KMS-11 (cell line): ENCODE measurements at regions not wholly inside any gene's neighbourhood (a gene's known extent, or its start where the extent isn't known, plus 50 kb on each side); places are given as distances from the start of the nearest gene placed in this dataset.

Experiments used
- H2AFZ ChIP-seq: fragments of 200-600 bp; sonication (generic); 2 replicates; pipeline ENCODE4 v1.6.1; 2016; ENCODE audit warnings: antibody characterized with exemption, mixed run types, low read depth
- H3K27ac ChIP-seq: fragments of 200-600 bp; sonication (generic); 2 replicates; pipeline ENCODE4 v1.6.1; 2016; ENCODE audit warnings: mild to moderate bottlenecking, mixed run types
- H3K27me3 ChIP-seq: fragments of 200-600 bp; sonication (generic); 2 replicates; pipeline ENCODE4 v1.6.1; 2017; ENCODE audit warnings: mild to moderate bottlenecking, low read depth, mixed run types, moderate library complexity; ENCODE audit not compliant: insufficient read depth
- H3K36me3 ChIP-seq: fragments of 200-600 bp; sonication (generic); 2 replicates; pipeline ENCODE4 v1.6.1; 2017; ENCODE audit warnings: mild to moderate bottlenecking, mixed run types; ENCODE audit not compliant: insufficient read depth
- H3K4me1 ChIP-seq: fragments of 200-600 bp; sonication (generic); 2 replicates; pipeline ENCODE4 v1.6.1; 2016; ENCODE audit warnings: mild to moderate bottlenecking, low read depth, mixed run types; ENCODE audit not compliant: poor library complexity, severe bottlenecking
- H3K4me2 ChIP-seq: fragments of 200-600 bp; sonication (generic); 2 replicates; pipeline ENCODE4 v1.7.0; 2016; ENCODE audit warnings: mild to moderate bottlenecking, mixed run types
- H3K4me3 ChIP-seq: fragments of 200-600 bp; sonication (generic); IDR thresholded peaks from 2 replicates; pipeline ENCODE4 v1.6.1; 2017; ENCODE audit warnings: low read depth, low read length, mixed read lengths; ENCODE audit not compliant: insufficient read depth
- H3K79me2 ChIP-seq: fragments of 200-600 bp; sonication (generic); 2 replicates; pipeline ENCODE4 v1.6.1; 2016; ENCODE audit warnings: low read depth, mixed run types; ENCODE audit not compliant: insufficient read depth
- H3K9ac ChIP-seq: fragments of 200-600 bp; sonication (generic); 2 replicates; pipeline ENCODE4 v1.6.1; 2016; ENCODE audit warnings: mild to moderate bottlenecking, mixed run types
- H4K20me1 ChIP-seq: fragments of 200-600 bp; sonication (generic); 2 replicates; pipeline ENCODE4 v1.6.1; 2016; ENCODE audit warnings: mild to moderate bottlenecking, mixed run types; ENCODE audit not compliant: insufficient read depth
- CTCF ChIP-seq: fragments of 200-600 bp; sonication (generic); conservative IDR thresholded peaks from 2 replicates; pipeline ENCODE4 v1.6.1; 2017; ENCODE audit warnings: low read depth, mild to moderate bottlenecking, antibody characterized with exemption, low read length, moderate library complexity, mixed read lengths

GRCh38 chr2:217260441-217261115, 400.7 kb upstream of the TNP1 start:
- H2AFZ ChIP-seq, result no peak overlapping the region
- H3K4me2 ChIP-seq, result no peak overlapping the region
- H3K36me3 ChIP-seq, result no peaks in the 10 kb centered on the region
- no peaks in the 10 kb centered on the region for H4K20me1 ChIP-seq
- no peak for TF ChIP-seq CTCF
- no peak overlapping the region for H3K4me3 ChIP-seq
- no peaks in the 10 kb centered on the region for H3K4me1 ChIP-seq
- no peaks in the 10 kb centered on the region for H3K79me2 ChIP-seq
- H3K27me3 ChIP-seq, result no peaks in the 10 kb centered on the region
- H3K27ac ChIP-seq, result no peak overlapping the region
- no peak overlapping the region for H3K9ac ChIP-seq

GRCh38 chr2:217258170-217258569, 398.3 kb upstream of the TNP1 start:
- no peak for TF ChIP-seq CTCF
- no peaks in the 10 kb centered on the region for H3K36me3 ChIP-seq

GRCh38 chr2:217256251-217256650, 396.4 kb upstream of the TNP1 start:
- no peaks in the 10 kb centered on the region for H3K36me3 ChIP-seq
- no peak overlapping the region for H2AFZ ChIP-seq
- H3K4me2 ChIP-seq, result no peak overlapping the region
- H3K79me2 ChIP-seq, result no peaks in the 10 kb centered on the region
- H3K4me1 ChIP-seq, result no peaks in the 10 kb centered on the region
- no peaks in the 10 kb centered on the region for H4K20me1 ChIP-seq
- no peak overlapping the region for H3K27ac ChIP-seq
- no peaks in the 10 kb centered on the region for H3K27me3 ChIP-seq
- no peak overlapping the region for H3K4me3 ChIP-seq
- no peak for TF ChIP-seq CTCF
- H3K9ac ChIP-seq, result no peak overlapping the region

More at GRCh38 chr2:217258170-217258569, 398.3 kb upstream of the TNP1 start:
- no peaks in the 10 kb centered on the region for H3K4me1 ChIP-seq
- no peak overlapping the region for H3K27ac ChIP-seq
- H3K79me2 ChIP-seq, result no peaks in the 10 kb centered on the region
- no peak overlapping the region for H3K9ac ChIP-seq
- no peak overlapping the region for H3K4me3 ChIP-seq
- H2AFZ ChIP-seq, result no peak overlapping the region
- no peaks in the 10 kb centered on the region for H4K20me1 ChIP-seq
- no peak overlapping the region for H3K4me2 ChIP-seq
- no peaks in the 10 kb centered on the region for H3K27me3 ChIP-seq

- H3K36me3 ChIP-seq, result no peaks in the 10 kb centered on the region
- no peak for TF ChIP-seq CTCF
- H3K4me2 ChIP-seq, result no peak overlapping the region
- no peaks in the 10 kb centered on the region for H3K4me1 ChIP-seq
- H3K79me2 ChIP-seq, result no peaks in the 10 kb centered on the region
- no peaks in the 10 kb centered on the region for H3K27me3 ChIP-seq
- H4K20me1 ChIP-seq, result no peaks in the 10 kb centered on the region
- no peak overlapping the region for H3K4me3 ChIP-seq
- H3K9ac ChIP-seq, result no peak overlapping the region
- no peak overlapping the region for H3K27ac ChIP-seq
- H2AFZ ChIP-seq, result no peak overlapping the region
These were observed 394.2 kb upstream of the TNP1 start for GRCh38 chr2:217254111-217254510.
